SK-N-SH (cell line): ENCODE measurements at regions not wholly inside any gene's neighbourhood (a gene's known extent, or its start where the extent isn't known, plus 50 kb on each side); places are given as distances from the start of the nearest gene placed in this dataset.
"Not testable (repeated sequence)": the region's sequence is repeated elsewhere in the genome, so short reads cannot be mapped to it uniquely, and the experiment has no call there.

ENCODE experiments used
- CTCF ChIA-PET: fragments of 300-600, 350-600 bp; formaldehyde crosslinking; extraction: SDS; loops from one replicate; lab custom pipeline; 2021; lab: Yijun Ruan, JAX
- POLR2A ChIA-PET: fragments of 350-600 bp; sonication (Branson Sonifier 250); formaldehyde crosslinking; extraction: SDS; loops from one replicate; lab custom pipeline; 2020; ENCODE audit warnings: antibody characterized with exemption, inconsistent platforms; lab: Yijun Ruan, JAX
- DNase-seq: peaks from one replicate; pipeline ENCODE4 v3.0.0; 2012
- H2AFZ ChIP-seq: fragments of 200-600 bp; sonication (generic); 2 replicates; pipeline ENCODE4 v1.8.1; 2016; ENCODE audit warnings: antibody characterized with exemption, mild to moderate bottlenecking, low read depth
- H3F3A ChIP-seq: fragments of 200-600 bp; sonication (generic); replicated peaks from 2 replicates; pipeline ENCODE3; 2016; ENCODE audit warnings: antibody characterized with exemption, mild to moderate bottlenecking; ENCODE audit not compliant: insufficient read depth
- H3K27ac ChIP-seq, 2 experiments: fragments of 200-500 bp in 1 of 2; fragments of 200-600 bp in 1 of 2; sonication (Bioruptor generic) in 1 of 2; sonication (generic), shearing (Covaris generic) in 1 of 2; 2 replicates each; pipeline versions ENCODE4 v1.5.1 to v1.6.1; 2014 to 2016; ENCODE audit warnings: low read depth in 2 of 2, inconsistent platforms in 1 of 2, low read length in 1 of 2, mild to moderate bottlenecking in 1 of 2, mixed read lengths in 1 of 2
- H3K27me3 ChIP-seq: fragments of 200-600 bp; sonication (generic), shearing (Covaris generic); 2 replicates; pipeline ENCODE4 v1.6.1; 2016; ENCODE audit warnings: mixed run types; ENCODE audit not compliant: insufficient read depth
- H3K36me3 ChIP-seq, 2 experiments: fragments of 200-500 bp in 1 of 2; fragments of 200-600 bp in 1 of 2; sonication (Bioruptor generic) in 1 of 2; sonication (generic) in 1 of 2; replicated peaks in 1 of 2; 2 replicates each; pipeline versions ENCODE3 to v1.5.1; 2014 to 2016; ENCODE audit warnings: low read length in 1 of 2, mild to moderate bottlenecking in 1 of 2; ENCODE audit not compliant: insufficient read depth in 2 of 2, control insufficient read depth in 1 of 2
- H3K4me1 ChIP-seq, 2 experiments: fragments of 200-500 bp in 1 of 2; fragments of 200-600 bp in 1 of 2; sonication (Bioruptor generic) in 1 of 2; sonication (generic), shearing (Covaris generic) in 1 of 2; 2 replicates each; pipeline versions ENCODE4 v1.5.1 to v1.6.1; 2014 to 2016; ENCODE audit warnings: low read depth in 1 of 2, low read length in 1 of 2, mixed run types in 1 of 2; ENCODE audit not compliant: insufficient read depth in 2 of 2, control insufficient read depth in 1 of 2
- H3K4me2 ChIP-seq: fragments of 200-600 bp; sonication (generic), shearing (Covaris generic); 2 replicates; pipeline ENCODE4 v1.6.1; 2017; ENCODE audit warnings: mixed run types
- H3K4me3 ChIP-seq, 2 experiments: fragments of 200-500 bp in 1 of 2; fragments of 200-600 bp in 1 of 2; sonication (Bioruptor generic) in 1 of 2; sonication (generic), shearing (Covaris generic) in 1 of 2; 2 replicates each; pipeline versions ENCODE4 v1.5.1 to v1.8.1; 2014 to 2016; ENCODE audit warnings: low read depth in 2 of 2, inconsistent platforms in 1 of 2, low read length in 1 of 2, mild to moderate bottlenecking in 1 of 2, mixed read lengths in 1 of 2, moderate library complexity in 1 of 2
- H3K79me2 ChIP-seq: fragments of 200-600 bp; sonication (generic); 2 replicates; pipeline ENCODE4 v1.8.1; 2017; ENCODE audit warnings: mild to moderate bottlenecking; ENCODE audit not compliant: insufficient read depth
- H3K9ac ChIP-seq: fragments of 200-600 bp; sonication (generic); 2 replicates; pipeline ENCODE4 v1.6.1; 2017; ENCODE audit warnings: mixed run types
- H3K9me2 ChIP-seq: fragments of 200-600 bp; sonication (generic); 2 replicates; pipeline ENCODE4 v1.6.1; 2017; ENCODE audit warnings: mixed run types
- H3K9me3 ChIP-seq: fragments of 200-600 bp; sonication (generic); 2 replicates; pipeline ENCODE4 v1.6.1; 2017; ENCODE audit warnings: mixed run types, mild to moderate bottlenecking, moderate library complexity
- H4K20me1 ChIP-seq: fragments of 200-600 bp; sonication (generic); 2 replicates; pipeline ENCODE4 v1.6.1; 2017; ENCODE audit warnings: mild to moderate bottlenecking, mixed run types; ENCODE audit not compliant: insufficient read depth
- CHD2 ChIP-seq: fragments of 150-350 bp; IDR thresholded peaks from 2 replicates; pipeline ENCODE4 v1.6.1; 2018; ENCODE audit warnings: low read length; ENCODE audit not compliant: partially characterized antibody
- ELF1 ChIP-seq: IDR thresholded peaks from 2 replicates; pipeline ENCODE4 v1.4.0; 2012
- FOXM1 ChIP-seq: IDR thresholded peaks from 2 replicates; pipeline ENCODE4 v1.4.0; 2012; ENCODE audit warnings: low read depth, mild to moderate bottlenecking
- GABPA ChIP-seq: IDR thresholded peaks from 2 replicates; pipeline ENCODE4 v1.4.0; 2012; ENCODE audit warnings: low read depth, mild to moderate bottlenecking
- NFIC ChIP-seq: IDR thresholded peaks from 2 replicates; pipeline ENCODE4 v1.4.0; 2012; ENCODE audit warnings: borderline replicate concordance
- RXRA ChIP-seq: IDR thresholded peaks from 2 replicates; pipeline ENCODE4 v1.4.0; 2012; ENCODE audit warnings: low read depth, mild to moderate bottlenecking, borderline replicate concordance
- SIN3A ChIP-seq: IDR thresholded peaks from 2 replicates; pipeline ENCODE4 v1.6.1; 2012; ENCODE audit warnings: low read depth, mild to moderate bottlenecking, low read length, moderate library complexity, borderline replicate concordance
- TEAD4 ChIP-seq: IDR thresholded peaks from 2 replicates; pipeline ENCODE4 v1.4.0; 2012; ENCODE audit warnings: mild to moderate bottlenecking, borderline replicate concordance; ENCODE audit not compliant: insufficient read depth
- USF1 ChIP-seq: IDR thresholded peaks from 2 replicates; pipeline ENCODE4 v1.4.0; 2012; ENCODE audit warnings: low read depth, borderline replicate concordance
- WGBS: methylation state at CpG from one replicate; pipeline ENCODE4 v1.1.6; 2017; ENCODE audit warnings: low lambda C conversion rate; 5-methylcytosine and 5-hydroxymethylcytosine counted together
- TF ChIP-seq, protein P1 (sequence below): IDR thresholded peaks from 2 replicates; pipeline ENCODE4 v1.6.1; 2012; ENCODE audit warnings: mild to moderate bottlenecking, low read depth, low read length, moderate library complexity

GRCh38 chr7:56811516-56812070, 320.6 kb downstream of the ZNF479 start:
- 36% methylated on average over 13 of the region's 20 CpGs for WGBS

GRCh38 chr7:56811081-56811480, 321.2 kb downstream of the ZNF479 start:
- Histone ChIP-seq H3K79me2 (no peaks in the 10 kb centered on the region), H3K9me2 (no peaks in the 10 kb centered on the region), H3K27me3 (no peaks in the 10 kb centered on the region), H3K9ac (no peak overlapping the region), H3K27ac (no peak overlapping the region), H3K4me1 (no peaks in the 10 kb centered on the region), H3K9me3 (no peaks in the 10 kb centered on the region), H3K4me3 (no peak overlapping the region), H3F3A (no peaks in the 10 kb centered on the region), H3K4me2 (no peak overlapping the region), H2AFZ (no peak overlapping the region), H3K36me3 (no peaks in the 10 kb centered on the region), H4K20me1 (no peaks in the 10 kb centered on the region)
- POLR2A ChIA-PET: no interaction called here
- no peak for TF ChIP-seq FOXM1
- no peak for TF ChIP-seq NFIC
- TF ChIP-seq, protein P1, sequence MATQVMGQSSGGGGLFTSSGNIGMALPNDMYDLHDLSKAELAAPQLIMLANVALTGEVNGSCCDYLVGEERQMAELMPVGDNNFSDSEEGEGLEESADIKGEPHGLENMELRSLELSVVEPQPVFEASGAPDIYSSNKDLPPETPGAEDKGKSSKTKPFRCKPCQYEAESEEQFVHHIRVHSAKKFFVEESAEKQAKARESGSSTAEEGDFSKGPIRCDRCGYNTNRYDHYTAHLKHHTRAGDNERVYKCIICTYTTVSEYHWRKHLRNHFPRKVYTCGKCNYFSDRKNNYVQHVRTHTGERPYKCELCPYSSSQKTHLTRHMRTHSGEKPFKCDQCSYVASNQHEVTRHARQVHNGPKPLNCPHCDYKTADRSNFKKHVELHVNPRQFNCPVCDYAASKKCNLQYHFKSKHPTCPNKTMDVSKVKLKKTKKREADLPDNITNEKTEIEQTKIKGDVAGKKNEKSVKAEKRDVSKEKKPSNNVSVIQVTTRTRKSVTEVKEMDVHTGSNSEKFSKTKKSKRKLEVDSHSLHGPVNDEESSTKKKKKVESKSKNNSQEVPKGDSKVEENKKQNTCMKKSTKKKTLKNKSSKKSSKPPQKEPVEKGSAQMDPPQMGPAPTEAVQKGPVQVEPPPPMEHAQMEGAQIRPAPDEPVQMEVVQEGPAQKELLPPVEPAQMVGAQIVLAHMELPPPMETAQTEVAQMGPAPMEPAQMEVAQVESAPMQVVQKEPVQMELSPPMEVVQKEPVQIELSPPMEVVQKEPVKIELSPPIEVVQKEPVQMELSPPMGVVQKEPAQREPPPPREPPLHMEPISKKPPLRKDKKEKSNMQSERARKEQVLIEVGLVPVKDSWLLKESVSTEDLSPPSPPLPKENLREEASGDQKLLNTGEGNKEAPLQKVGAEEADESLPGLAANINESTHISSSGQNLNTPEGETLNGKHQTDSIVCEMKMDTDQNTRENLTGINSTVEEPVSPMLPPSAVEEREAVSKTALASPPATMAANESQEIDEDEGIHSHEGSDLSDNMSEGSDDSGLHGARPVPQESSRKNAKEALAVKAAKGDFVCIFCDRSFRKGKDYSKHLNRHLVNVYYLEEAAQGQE: no peak
- no peak for TF ChIP-seq USF1
- TF ChIP-seq CHD2: no peak
- no peak for TF ChIP-seq RXRA
- no peak for TF ChIP-seq ELF1
- TF ChIP-seq SIN3A: no peak
- TF ChIP-seq GABPA: no peak
- no peak for TF ChIP-seq TEAD4
- peak; percentile 6 for DNase-seq
- 53% methylated on average over 14 of the region's 14 CpGs for WGBS
- CTCF ChIA-PET: no interaction called here

More at GRCh38 chr7:56811516-56812070, 320.6 kb downstream of the ZNF479 start:
- H2AFZ ChIP-seq, POLR2A ChIA-PET, H3K4me2 ChIP-seq, CTCF ChIA-PET, H4K20me1 ChIP-seq, H3K79me2 ChIP-seq, H3K9me2 ChIP-seq, H3K36me3 ChIP-seq, H3K4me1 ChIP-seq, H3K27me3 ChIP-seq, H3K9me3 ChIP-seq, H3K4me3 ChIP-seq, H3F3A ChIP-seq, H3K27ac ChIP-seq, H3K9ac ChIP-seq, DNase-seq: not testable (repeated sequence)
